OCI-LY1 (cell line): ENCODE measurements at regions not wholly inside any gene's neighbourhood (a gene's known extent, or its start where the extent isn't known, plus 50 kb on each side); places are given as distances from the start of the nearest gene placed in this dataset.

ENCODE experiments used
- CTCF ChIP-seq: fragments of 200-600 bp; sonication (generic), shearing (Covaris generic); IDR thresholded peaks from 2 replicates; pipeline ENCODE4 v1.5.1; 2017; ENCODE audit warnings: mild to moderate bottlenecking, antibody characterized with exemption, low read length, moderate library complexity, mixed read lengths
- EZH2 ChIP-seq: fragments of 200-600 bp; sonication (generic), shearing (Covaris generic); IDR thresholded peaks from 2 replicates; pipeline ENCODE4 v1.8.0; 2017; ENCODE audit warnings: borderline replicate concordance, mixed run types, mild to moderate bottlenecking, antibody characterized with exemption, low read length, moderate library complexity, mixed read lengths

GRCh38 chr1:232445361-232446106, 184.4 kb downstream of the SIPA1L2 start:
- TF ChIP-seq CTCF (no peak), EZH2 (no peak)
